Hepatocyte (in vitro differentiated cells): ENCODE measurements at regions not wholly inside any gene's neighbourhood (a gene's known extent, or its start where the extent isn't known, plus 50 kb on each side); places are given as distances from the start of the nearest gene placed in this dataset.

Source experiments
- DNase-seq: peaks from one replicate; pipeline ENCODE4 v3.0.0-alpha.2; 2016; ENCODE audit warnings: low spot score
- H2AFZ ChIP-seq: fragments of 200-600 bp; sonication (generic); 2 replicates; pipeline ENCODE4 v1.6.0; 2016; ENCODE audit warnings: antibody characterized with exemption, mild to moderate bottlenecking
- H3K27ac ChIP-seq: fragments of 200-600 bp; sonication (generic); 2 replicates; pipeline ENCODE4 v1.5.1; 2016; ENCODE audit warnings: mild to moderate bottlenecking
- H3K27me3 ChIP-seq: fragments of 200-600 bp; sonication (generic); 2 replicates; pipeline ENCODE4 v1.6.1; 2016
- H3K36me3 ChIP-seq: fragments of 200-600 bp; sonication (generic); replicated peaks from 2 replicates; pipeline ENCODE4 v1.5.1; 2016; ENCODE audit warnings: low read depth; ENCODE audit not compliant: insufficient read depth
- H3K4me1 ChIP-seq: fragments of 200-600 bp; sonication (generic); 2 replicates; pipeline ENCODE4 v1.5.1; 2016; ENCODE audit warnings: mild to moderate bottlenecking, moderate library complexity; ENCODE audit not compliant: insufficient read depth
- H3K4me2 ChIP-seq: fragments of 200-600 bp; sonication (generic); 2 replicates; pipeline ENCODE4 v1.6.0; 2016
- H3K4me3 ChIP-seq: fragments of 200-600 bp; sonication (generic); 2 replicates; pipeline ENCODE4 v1.5.1; 2016; ENCODE audit warnings: mild to moderate bottlenecking
- H3K79me2 ChIP-seq: fragments of 200-600 bp; sonication (generic); 2 replicates; pipeline ENCODE4 v1.6.0; 2017; ENCODE audit warnings: mild to moderate bottlenecking
- H3K9me2 ChIP-seq: fragments of 200-600 bp; sonication (generic); replicated peaks from 2 replicates; pipeline ENCODE4 v1.6.0; 2017; ENCODE audit warnings: mild to moderate bottlenecking; ENCODE audit not compliant: insufficient read depth
- H3K9me3 ChIP-seq: fragments of 200-600 bp; sonication (generic); 2 replicates; pipeline ENCODE4 v1.5.1; 2016; ENCODE audit warnings: low read depth, mild to moderate bottlenecking
- H4K20me1 ChIP-seq: fragments of 200-600 bp; sonication (generic); 2 replicates; pipeline ENCODE4 v1.6.0; 2016; ENCODE audit warnings: mild to moderate bottlenecking; ENCODE audit not compliant: insufficient read depth, poor library complexity, severe bottlenecking
- CTCF ChIP-seq: fragments of 200-600 bp; sonication (generic); IDR thresholded peaks from 2 replicates; pipeline ENCODE4 v1.5.1; 2016; ENCODE audit warnings: antibody characterized with exemption, mild to moderate bottlenecking; ENCODE audit not compliant: poor library complexity
- EZH2 ChIP-seq: fragments of 200-600 bp; sonication (generic); IDR thresholded peaks from 2 replicates; pipeline ENCODE4 v1.6.1; 2016; ENCODE audit warnings: antibody characterized with exemption, mild to moderate bottlenecking, borderline replicate concordance
- EZH2phosphoT487 ChIP-seq: fragments of 200-600 bp; sonication (generic); IDR thresholded peaks from one replicate; pipeline ENCODE4 v1.6.1; 2018; ENCODE audit warnings: antibody characterized with exemption, mild to moderate bottlenecking, low read depth, moderate library complexity; ENCODE audit not compliant: unreplicated experiment, severe bottlenecking
- WGBS: methylation state at CpG from one replicate; pipeline ENCODE4 v1.1.6; 2016; ENCODE audit warnings: low lambda C conversion rate; ENCODE audit errors: missing lambda C conversion rate; 5-methylcytosine and 5-hydroxymethylcytosine counted together

- no peak overlapping the region for H2AFZ ChIP-seq
- no peak for TF ChIP-seq CTCF
- no peak for TF ChIP-seq EZH2phosphoT487
- TF ChIP-seq EZH2 = no peak
- DNase-seq = no peak
- no peaks in the 10 kb centered on the region for H3K79me2 ChIP-seq
- no peaks in the 10 kb centered on the region for H3K9me3 ChIP-seq
- H3K27ac ChIP-seq = no peak overlapping the region
- H4K20me1 ChIP-seq = no peaks in the 10 kb centered on the region
- H3K9me2 ChIP-seq = no peaks in the 10 kb centered on the region
- H3K27me3 ChIP-seq = no peaks in the 10 kb centered on the region
- no peaks in the 10 kb centered on the region for H3K4me1 ChIP-seq
- WGBS = 81% methylated on average over 6 of the region's 6 CpGs
- H3K36me3 ChIP-seq = no peaks in the 10 kb centered on the region
- H3K4me3 ChIP-seq = no peak overlapping the region
- H3K4me2 ChIP-seq = no peak overlapping the region
These were observed 413.1 kb downstream of the TCERG1L start for GRCh38 chr10:130898381-130898780.

GRCh38 chr10:130899856-130900255 is 411.7 kb downstream of the TCERG1L start:
- Histone ChIP-seq H3K27me3 (no peaks in the 10 kb centered on the region), H3K4me2 (no peak overlapping the region), H3K9me2 (no peaks in the 10 kb centered on the region), H4K20me1 (no peaks in the 10 kb centered on the region), H3K36me3 (no peaks in the 10 kb centered on the region), H3K4me3 (no peak overlapping the region), H2AFZ (no peak overlapping the region), H3K9me3 (no peaks in the 10 kb centered on the region), H3K4me1 (no peaks in the 10 kb centered on the region), H3K79me2 (no peaks in the 10 kb centered on the region), H3K27ac (no peak overlapping the region)
- TF ChIP-seq EZH2 (no peak), CTCF (no peak), EZH2phosphoT487 (no peak)
- 94% methylated on average over 12 of the region's 12 CpGs for WGBS
- DNase-seq = no peak

GRCh38 chr10:130900441-130901160 is 410.9 kb downstream of the TCERG1L start:
- no peak overlapping the region for H2AFZ ChIP-seq
- H3K9me2 ChIP-seq = no peaks in the 10 kb centered on the region
- no peaks in the 10 kb centered on the region for H3K9me3 ChIP-seq
- no peak overlapping the region for H3K4me2 ChIP-seq
- H3K79me2 ChIP-seq = no peaks in the 10 kb centered on the region
- H3K36me3 ChIP-seq = no peaks in the 10 kb centered on the region
- DNase-seq = no peak
- H3K4me3 ChIP-seq = no peak overlapping the region
- no peaks in the 10 kb centered on the region for H4K20me1 ChIP-seq
- H3K4me1 ChIP-seq = no peaks in the 10 kb centered on the region
- no peaks in the 10 kb centered on the region for H3K27me3 ChIP-seq
- WGBS = 89% methylated on average over 14 of the region's 14 CpGs
- TF ChIP-seq EZH2 (no peak), CTCF (no peak), EZH2phosphoT487 (no peak)
- H3K27ac ChIP-seq = no peak overlapping the region
